ENCODE measurements at regions not wholly inside any gene's neighbourhood (a gene's known extent, or its start where the extent isn't known, plus 50 kb on each side); places are given as distances from the start of the nearest gene placed in this dataset.

DNA sequence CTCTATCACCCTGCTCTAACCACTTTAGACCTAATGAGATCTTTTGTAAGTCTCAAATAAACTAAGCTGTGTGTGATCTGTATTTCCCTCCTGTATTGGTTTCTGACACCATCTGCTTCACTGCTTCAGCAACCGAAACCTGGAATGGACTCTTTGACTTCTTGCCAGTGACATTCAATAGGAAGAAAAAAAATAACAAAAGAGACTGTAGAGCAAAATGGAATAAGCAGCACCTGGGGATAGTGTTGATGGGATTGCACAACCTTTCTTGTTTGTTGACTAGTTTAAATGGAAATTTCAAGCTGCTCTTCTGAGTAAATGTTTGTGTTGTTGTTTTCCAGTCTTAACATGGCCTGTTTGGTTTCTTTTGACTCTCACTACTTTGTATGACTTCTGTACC, 888.6 kb upstream of the SEL1L start:
- DNase-seq: no peak
- in situ Hi-C loops (cut with HindIII; ENCODE audit: low pct_ligation_motif_present, low pct_unique_long_range_greater_than_20kb, low sequenced_read_pairs): no loop called here

- no peak for DNase-seq
- in situ Hi-C loops (cut with HindIII; ENCODE audit: low pct_ligation_motif_present, low pct_unique_long_range_greater_than_20kb, low sequenced_read_pairs): no loop called here
These were observed 891.6 kb upstream of the SEL1L start for GRCh38 chr14:82425261-82425660.

- in situ Hi-C loops (cut with HindIII; ENCODE audit: low pct_ligation_motif_present, low pct_unique_long_range_greater_than_20kb, low sequenced_read_pairs): no loop called here
- no peak for DNase-seq
These were observed 897.4 kb upstream of the SEL1L start for GRCh38 chr14:82431031-82431430.

DNA sequence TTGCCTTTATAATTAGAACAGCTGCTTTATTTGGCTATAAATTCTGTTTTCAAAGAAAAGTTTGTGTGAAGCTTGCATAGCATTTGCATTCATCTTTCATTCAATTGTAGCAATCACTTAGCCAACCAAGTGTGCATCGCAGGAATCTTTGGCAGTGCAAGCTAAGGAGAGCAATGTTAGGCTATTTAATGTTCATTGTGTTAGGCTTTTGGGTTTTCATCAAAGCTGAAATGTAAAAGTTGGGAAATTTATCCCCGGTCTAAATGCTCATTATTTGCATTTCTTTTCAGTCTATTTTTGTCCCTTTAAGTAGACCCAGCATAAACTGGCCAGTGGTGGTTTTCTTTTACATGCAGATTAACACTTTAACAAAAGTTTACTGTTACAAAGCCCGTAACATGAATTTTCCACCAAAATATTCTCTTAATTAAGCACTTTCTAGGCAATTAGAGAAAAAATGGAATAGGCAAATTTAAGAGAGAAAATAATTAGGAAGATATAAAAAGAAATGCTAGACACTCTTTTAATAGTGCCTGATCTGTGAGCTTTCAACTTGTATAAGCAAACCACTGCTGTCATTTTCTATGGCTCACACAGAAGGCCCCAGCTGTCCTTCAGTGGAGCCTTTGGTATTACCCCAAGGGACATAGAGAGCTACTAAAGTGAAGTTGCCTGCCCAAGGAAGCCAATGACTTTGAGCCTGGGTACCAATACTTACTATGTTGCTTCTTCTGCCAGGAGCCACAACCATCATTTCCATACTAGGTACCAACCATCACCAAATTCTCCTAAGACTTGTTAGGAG, 898.9 kb upstream of the SEL1L start:
- DNase-seq: no peak
- in situ Hi-C loops (cut with HindIII; ENCODE audit: low pct_ligation_motif_present, low pct_unique_long_range_greater_than_20kb, low sequenced_read_pairs): no loop called here

DNA sequence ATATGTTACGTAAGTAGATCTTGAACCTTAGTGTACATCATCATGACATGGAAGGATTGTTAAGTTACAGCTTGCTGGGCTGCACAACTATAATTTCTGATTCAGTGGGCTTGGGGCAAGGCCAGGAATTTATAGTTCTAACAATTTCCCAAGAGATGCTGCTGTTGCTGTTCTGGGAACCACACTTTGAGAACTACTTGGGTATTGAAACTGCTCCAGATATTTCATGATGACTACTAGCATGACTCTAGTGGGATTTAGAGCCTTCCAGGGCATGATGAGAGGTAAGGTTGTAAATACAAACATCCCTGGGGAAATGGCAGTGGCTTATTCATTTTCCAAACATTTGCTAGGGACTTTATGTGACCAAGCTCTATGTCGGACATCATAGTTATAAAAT, 904.8 kb upstream of the SEL1L start:
- in situ Hi-C loops (cut with HindIII; ENCODE audit: low pct_ligation_motif_present, low pct_unique_long_range_greater_than_20kb, low sequenced_read_pairs): no loop called here
- no peak for DNase-seq

DNA sequence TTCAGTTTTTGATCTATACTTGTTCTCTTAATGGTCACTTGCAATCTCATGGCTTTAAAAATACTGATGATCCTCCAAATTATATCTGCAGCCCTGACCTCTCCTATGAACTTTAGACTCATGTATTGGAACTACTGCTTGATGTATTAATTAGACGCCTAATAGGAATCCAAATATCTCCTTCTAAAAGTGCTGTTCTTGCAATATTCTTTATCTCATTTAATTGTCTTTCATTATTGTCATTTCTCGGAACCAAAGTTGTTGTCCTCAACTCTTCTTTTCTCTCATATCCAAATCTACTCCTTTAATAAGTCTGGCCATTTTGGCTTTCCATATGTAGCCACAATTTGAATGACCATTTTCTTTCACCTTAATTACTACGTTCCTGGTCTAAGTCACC, 907.6 kb upstream of the SEL1L start:
- in situ Hi-C loops (cut with HindIII; ENCODE audit: low pct_ligation_motif_present, low pct_unique_long_range_greater_than_20kb, low sequenced_read_pairs): no loop called here
- no peak for DNase-seq

DNA sequence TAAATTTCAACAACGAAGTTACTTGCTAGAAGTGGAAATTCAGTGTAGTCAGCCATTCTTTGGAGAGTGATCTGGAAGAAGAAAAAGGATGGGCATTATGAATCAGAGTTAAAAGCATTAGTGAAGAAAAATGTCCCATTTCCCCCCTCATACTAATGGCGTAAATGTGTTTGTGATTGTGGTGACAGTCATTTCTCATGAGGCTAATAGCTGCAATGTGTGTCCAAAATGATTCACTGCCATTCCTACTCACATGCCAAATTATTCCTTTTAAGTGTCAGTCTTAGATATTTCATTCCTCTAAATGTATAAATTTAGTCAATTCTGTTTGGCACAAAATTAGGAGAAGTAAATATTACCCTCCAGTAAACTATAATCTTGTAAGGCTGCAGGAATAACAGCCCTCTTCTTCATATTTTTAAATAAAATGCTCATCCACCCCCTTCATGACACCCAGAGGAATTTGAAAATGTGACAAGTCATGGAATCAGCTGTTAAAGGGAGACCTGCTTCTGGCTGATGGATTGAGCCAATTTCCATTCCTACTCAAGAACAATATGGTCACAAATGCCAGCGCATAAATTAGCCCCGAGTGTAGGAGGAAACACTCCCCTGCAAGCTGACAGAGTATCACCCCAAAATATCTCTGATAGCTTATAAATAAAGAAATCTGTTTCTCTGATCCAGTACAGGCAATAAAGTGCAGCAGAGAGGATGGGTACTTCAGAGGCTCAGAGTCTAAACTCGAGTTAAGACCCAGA, 912.3 kb upstream of the SEL1L start:
- no peak for DNase-seq
- in situ Hi-C loops (cut with HindIII; ENCODE audit: low pct_ligation_motif_present, low pct_unique_long_range_greater_than_20kb, low sequenced_read_pairs): no loop called here

GRCh38 chr14:82447586-82447985, 913.9 kb upstream of the SEL1L start:
- no peak for DNase-seq
- in situ Hi-C loops (cut with HindIII; ENCODE audit: low pct_ligation_motif_present, low pct_unique_long_range_greater_than_20kb, low sequenced_read_pairs): no loop called here

DNA sequence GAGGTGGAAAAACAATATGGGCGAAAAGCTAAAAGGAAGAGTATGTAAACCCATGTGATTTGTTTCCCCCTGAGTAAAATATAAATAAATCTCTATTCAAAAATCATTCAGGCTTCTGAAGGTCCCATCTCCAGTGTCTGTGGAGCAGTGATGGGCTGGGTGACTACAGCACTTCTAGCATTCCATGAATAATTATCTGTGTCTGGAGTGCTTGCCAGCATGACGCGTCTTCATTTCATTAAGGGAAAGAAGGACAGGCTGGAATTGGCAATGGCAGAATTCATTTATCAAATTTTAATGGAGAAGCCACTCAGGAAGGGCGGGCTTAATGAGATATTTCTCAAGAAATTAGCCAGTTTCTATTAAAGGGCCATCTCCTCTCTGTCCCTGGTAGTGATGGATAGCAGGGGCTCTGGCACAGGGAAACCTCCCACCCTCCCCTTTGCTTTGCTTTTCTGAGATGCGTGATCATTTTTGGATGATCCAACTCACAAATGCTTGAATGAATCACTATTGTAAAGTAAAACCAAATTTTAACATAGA, 916.3 kb upstream of the SEL1L start:
- in situ Hi-C loops (cut with HindIII; ENCODE audit: low pct_ligation_motif_present, low pct_unique_long_range_greater_than_20kb, low sequenced_read_pairs): no loop called here
- no peak for DNase-seq

GRCh38 chr14:82451675-82452074, 918.0 kb upstream of the SEL1L start:
- no peak for DNase-seq
- in situ Hi-C loops (cut with HindIII; ENCODE audit: low pct_ligation_motif_present, low pct_unique_long_range_greater_than_20kb, low sequenced_read_pairs): no loop called here

DNA sequence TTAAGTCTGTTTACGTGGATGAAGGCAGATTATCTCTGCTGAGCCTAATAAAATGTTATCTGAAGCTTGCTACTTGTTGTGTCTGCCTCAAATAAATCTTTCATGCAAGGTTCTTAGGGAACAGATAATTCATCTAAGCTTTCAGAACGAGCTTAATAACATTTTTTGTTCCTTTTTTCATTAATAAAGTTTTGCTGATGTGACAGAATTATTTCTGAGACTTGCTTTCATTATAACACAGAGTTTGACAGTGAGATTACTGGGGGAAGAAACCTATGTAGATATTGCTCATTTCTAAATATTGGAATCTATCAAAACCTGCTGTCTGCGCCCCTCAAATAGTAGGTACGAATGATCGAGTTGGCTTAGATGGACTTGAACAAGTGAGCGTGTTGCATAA, 948.7 kb upstream of the SEL1L start:
- in situ Hi-C loops (cut with HindIII; ENCODE audit: low pct_ligation_motif_present, low pct_unique_long_range_greater_than_20kb, low sequenced_read_pairs): no loop called here
- no peak for DNase-seq

- in situ Hi-C loops (cut with HindIII; ENCODE audit: low pct_ligation_motif_present, low pct_unique_long_range_greater_than_20kb, low sequenced_read_pairs): no loop called here
- DNase-seq: no peak
These were observed 954.8 kb upstream of the SEL1L start for GRCh38 chr14:82488473-82488872.

- in situ Hi-C loops (cut with HindIII; ENCODE audit: low pct_ligation_motif_present, low pct_unique_long_range_greater_than_20kb, low sequenced_read_pairs): no loop called here
- no peak for DNase-seq
These were observed 956.7 kb upstream of the SEL1L start for GRCh38 chr14:82490397-82490796.

GRCh38 chr14:82492157-82492556, 958.5 kb upstream of the SEL1L start:
- in situ Hi-C loops (cut with HindIII; ENCODE audit: low pct_ligation_motif_present, low pct_unique_long_range_greater_than_20kb, low sequenced_read_pairs): no loop called here
- no peak for DNase-seq

DNA sequence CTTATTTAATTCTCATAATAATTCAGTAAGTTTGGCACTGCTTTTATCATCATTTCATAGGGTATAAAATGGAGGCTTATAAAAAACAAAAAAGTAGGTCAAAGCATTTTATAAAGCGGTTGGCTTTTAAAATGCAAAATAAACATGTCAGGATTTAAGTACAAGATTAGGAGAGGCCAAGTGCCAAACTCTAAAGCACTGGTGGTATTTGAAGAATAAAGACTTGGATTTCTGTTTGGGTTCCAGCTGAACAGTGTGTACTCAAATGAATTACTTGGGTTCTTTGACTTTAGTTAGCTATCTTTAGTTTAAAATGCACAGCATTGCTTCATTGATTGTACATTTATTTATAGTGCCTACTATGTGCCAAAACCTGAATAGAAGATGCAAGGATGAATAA, 966.6 kb upstream of the SEL1L start:
- DNase-seq: no peak
- in situ Hi-C loops (cut with HindIII; ENCODE audit: low pct_ligation_motif_present, low pct_unique_long_range_greater_than_20kb, low sequenced_read_pairs): no loop called here

- in situ Hi-C loops (cut with HindIII; ENCODE audit: low pct_ligation_motif_present, low pct_unique_long_range_greater_than_20kb, low sequenced_read_pairs): no loop called here
- no peak for DNase-seq
These were observed 967.9 kb upstream of the SEL1L start for GRCh38 chr14:82501554-82501953.

- in situ Hi-C loops (cut with HindIII; ENCODE audit: low pct_ligation_motif_present, low pct_unique_long_range_greater_than_20kb, low sequenced_read_pairs): no loop called here
- DNase-seq: no peak
These were observed 968.4 kb upstream of the SEL1L start for GRCh38 chr14:82502043-82502442.

DNA sequence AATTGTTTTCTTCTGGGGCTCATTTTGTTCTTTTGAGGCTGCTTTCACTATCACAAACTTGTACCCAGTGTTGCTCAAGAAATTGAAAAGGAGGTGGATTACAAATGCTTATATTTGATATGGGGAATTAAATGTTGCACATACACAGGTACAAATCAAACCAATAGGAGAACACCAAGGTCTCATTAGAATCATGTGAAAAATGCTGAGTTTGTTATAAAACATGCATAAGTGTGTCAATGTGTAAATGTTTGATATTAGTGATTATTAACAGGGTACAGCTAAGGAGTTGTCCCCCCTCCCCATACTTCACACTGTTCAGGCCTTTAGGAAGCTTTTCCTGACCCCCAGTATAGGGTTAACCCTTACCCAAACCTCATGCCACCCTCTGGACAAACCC, 971.2 kb upstream of the SEL1L start:
- in situ Hi-C loops (cut with HindIII; ENCODE audit: low pct_ligation_motif_present, low pct_unique_long_range_greater_than_20kb, low sequenced_read_pairs): no loop called here
- no peak for DNase-seq

- DNase-seq: no peak
- in situ Hi-C loops (cut with HindIII; ENCODE audit: low pct_ligation_motif_present, low pct_unique_long_range_greater_than_20kb, low sequenced_read_pairs): no loop called here
These were observed 976.4 kb upstream of the SEL1L start for GRCh38 chr14:82510007-82510406.

DNA sequence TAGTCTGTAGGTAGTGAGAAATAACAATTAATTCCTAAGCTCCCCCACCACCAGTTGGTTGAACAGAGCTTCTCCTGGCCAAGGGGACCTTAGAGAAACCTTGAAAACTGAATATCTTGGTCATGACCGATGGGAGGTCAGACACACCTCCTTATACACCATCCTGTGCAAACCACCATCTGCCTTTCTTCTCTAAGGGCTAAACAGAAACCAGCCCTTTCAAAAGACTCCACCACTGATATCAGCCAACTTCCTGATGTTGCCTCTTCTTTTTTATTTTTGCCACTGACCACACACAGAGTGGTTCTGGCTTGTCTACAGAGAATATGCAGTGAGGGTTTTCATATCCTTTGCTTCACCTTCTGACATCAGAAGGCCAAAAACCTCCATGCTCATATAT, 977.7 kb upstream of the SEL1L start:
- no peak for DNase-seq
- in situ Hi-C loops (cut with HindIII; ENCODE audit: low pct_ligation_motif_present, low pct_unique_long_range_greater_than_20kb, low sequenced_read_pairs): no loop called here
